GM18951 (cell line): ENCODE measurements at regions not wholly inside any gene's neighbourhood (a gene's known extent, or its start where the extent isn't known, plus 50 kb on each side); places are given as distances from the start of the nearest gene placed in this dataset.

Experiments
- POLR2A ChIP-seq: IDR thresholded peaks from 4 replicates; pipeline ENCODE4 v1.6.1; 2011; ENCODE audit warnings: mild to moderate bottlenecking; ENCODE audit not compliant: insufficient read length, insufficient read depth; ENCODE audit errors: extremely low read depth
- in situ Hi-C: fragments of 300-500 bp; cut with MboI; formaldehyde crosslinking; loops from one replicate; pipeline ENCODE4 v1.12.0; 2022; ENCODE audit warnings: low sequenced_read_pairs, mixed read lengths, inconsistent platforms; ENCODE audit not compliant: unreplicated experiment

DNA sequence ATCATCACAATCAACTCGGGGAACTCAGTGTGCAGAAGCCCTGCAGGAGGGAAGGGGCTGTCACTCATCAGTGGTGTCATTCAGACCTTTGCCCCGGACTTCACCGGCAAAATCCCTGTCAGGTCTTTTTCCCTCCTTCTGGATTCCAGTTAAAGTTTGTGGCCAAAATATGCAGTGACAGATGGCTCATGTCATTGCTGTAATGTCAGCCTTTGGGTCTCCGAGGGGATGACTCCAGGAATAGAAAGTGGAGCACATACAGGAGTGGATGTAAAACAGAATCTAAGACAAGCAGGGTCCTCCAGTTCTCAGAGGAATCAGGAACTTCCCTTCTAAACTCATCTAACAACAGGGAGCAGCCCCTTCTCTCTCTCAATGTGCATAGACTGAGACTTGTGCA lies 130.3 kb upstream of the RASSF8 start:
- no peak for TF ChIP-seq POLR2A

DNA sequence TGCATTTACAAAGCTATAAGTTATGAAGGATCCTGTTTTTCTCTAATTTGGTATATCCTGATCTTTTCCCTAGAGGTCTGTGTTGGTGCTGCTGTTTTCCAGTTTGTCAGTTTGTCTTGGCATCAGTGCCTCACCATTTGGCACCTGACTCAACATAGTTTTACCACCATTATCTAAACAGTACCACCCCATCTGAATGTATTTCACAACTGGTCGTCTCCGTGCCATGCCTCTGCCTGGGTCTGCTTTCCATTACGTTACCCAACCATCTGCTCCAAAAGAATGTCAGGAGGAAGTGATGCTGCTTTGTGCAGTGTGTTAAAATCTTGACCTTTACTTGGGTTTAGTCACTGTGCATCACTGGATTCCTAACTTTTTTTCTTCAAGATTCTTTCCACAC lies 129.3 kb upstream of the RASSF8 start:
- no peak for TF ChIP-seq POLR2A
- in situ Hi-C loops: no loop called here

More for the DNA sequence above, 130.3 kb upstream of the RASSF8 start:
- in situ Hi-C loops: no loop called here

DNA sequence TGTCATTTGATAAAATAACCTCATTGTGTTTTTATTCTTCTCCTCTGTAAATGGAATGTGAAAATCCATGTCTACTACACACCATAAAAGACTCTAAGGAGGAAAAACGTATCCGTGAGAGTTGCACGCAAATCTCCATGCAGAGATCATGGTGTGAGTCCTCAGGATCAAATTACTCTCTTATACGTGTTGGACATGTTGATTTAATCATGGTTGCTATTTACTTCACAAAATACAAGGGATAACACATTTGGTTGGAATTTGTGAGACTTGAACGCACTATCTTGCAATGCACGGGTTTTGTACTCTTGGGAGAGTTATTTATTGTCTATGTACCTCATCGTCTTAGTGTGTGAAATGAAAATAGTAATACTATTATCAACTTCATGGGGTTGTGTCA lies 128.0 kb upstream of the RASSF8 start:
- no peak for TF ChIP-seq POLR2A
- in situ Hi-C loops: no loop called here

DNA sequence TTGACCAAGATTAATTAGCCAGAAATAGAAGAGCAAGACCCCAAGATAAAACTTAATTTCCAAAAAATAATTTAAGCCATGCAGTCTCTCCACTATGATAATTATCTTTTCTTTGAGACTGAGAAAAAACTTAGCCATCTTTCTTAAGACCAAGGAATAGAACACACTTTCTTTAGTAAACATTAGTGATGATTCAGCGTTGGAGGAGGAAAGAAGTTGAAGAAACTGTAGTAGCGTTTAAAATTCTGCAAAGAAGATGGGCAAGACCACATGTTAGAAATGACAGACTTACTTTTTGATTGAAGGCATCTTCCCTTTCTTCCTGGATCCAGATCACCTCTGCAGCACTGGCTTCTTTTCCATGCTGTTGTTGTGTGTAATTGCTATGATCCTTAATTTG lies 124.8 kb upstream of the RASSF8 start:
- in situ Hi-C loops: no loop called here
- TF ChIP-seq POLR2A: no peak

DNA sequence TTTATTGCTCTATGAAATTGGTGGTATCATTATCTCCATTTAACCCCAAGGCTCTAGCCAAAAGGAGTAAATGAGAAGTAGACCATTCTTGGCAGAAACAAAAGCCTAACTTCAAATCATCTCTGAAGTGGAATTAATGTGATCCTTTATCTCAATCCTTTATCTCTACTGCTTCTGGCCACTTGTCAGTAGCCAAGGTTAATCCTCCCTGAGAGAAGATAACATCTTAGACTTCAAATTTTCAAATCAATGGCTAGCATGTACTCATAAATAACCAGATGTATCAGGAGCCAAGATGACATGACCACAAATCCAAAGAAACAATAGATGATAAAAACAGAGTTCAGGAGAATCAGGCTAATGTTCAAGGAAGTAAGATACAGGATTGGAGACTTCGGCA lies 123.1 kb upstream of the RASSF8 start:
- in situ Hi-C loops: no loop called here
- no peak for TF ChIP-seq POLR2A

DNA sequence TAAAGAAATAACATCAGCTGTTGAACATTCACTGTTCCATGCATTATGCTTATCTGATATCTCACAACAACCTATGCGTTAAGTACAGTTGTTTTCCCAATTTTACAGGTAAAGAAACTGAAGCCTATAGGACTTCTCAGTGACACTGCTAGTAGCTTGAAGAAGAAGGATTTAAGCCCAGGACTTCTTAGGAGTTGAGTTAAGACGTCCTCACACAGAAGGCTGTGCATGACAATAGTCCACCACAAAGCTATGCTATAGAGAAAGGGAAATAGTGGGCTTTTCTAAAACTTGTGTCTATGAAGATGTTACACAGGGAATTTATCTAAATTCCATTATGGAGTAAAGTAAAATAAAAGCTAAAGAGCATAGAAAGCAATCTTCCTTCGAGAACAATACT lies 120.5 kb upstream of the RASSF8 start:
- no peak for TF ChIP-seq POLR2A
- in situ Hi-C loops: no loop called here

DNA sequence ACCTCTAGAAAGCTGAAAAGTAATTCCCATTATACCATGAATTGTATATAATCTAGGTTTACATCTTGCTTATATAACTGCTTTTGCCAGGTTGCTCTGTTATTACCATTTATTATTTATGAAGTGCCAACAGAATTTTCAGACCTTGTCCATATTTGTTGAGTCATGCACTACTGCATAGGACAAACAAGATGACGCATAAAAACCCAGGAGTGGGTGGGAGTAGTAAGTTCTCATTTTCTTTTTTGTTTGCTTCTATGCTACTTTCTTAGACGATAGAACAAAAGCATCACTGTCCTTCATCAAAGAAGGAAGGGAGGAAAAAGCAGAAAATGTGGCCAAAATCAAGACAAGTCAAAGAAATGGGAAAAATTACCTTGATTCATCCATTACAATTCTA lies 119.0 kb upstream of the RASSF8 start:
- in situ Hi-C loops: no loop called here
- TF ChIP-seq POLR2A: no peak

DNA sequence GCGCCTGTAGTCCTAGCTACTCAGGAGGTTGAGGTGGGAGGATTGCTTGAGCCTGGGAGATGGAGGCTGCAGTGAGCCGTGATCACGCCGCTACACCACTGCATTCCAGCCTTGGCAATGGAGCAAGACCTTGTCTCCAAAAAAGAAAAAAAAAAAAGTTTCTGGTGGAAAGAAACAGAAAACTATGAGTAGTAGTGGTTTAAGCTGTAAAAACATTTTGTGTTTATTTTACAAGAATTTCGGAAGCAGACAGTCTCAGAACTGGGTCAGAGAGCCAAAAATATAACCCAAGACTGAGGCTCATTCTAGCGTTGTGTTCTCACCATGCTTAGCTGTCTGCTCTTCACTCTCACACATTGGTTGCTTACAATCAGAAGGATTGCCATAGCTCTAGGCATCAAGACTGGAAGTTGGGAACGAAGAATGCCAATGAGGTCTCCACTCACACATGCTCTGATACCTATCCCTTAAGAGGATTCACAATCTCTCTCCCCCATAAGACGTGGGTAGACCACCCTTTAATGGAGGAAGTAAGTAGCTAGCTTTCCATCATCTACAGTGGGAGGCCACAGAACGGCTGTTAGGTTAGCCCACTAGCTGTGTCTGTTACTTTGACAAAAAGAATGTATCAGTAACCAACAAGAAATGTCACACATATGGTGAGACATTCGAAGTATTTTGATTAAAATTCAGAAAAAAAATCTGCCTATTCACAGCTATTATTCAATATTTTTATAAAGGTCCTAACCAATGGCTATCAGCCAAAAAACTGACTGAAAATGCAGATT lies 117.6 kb upstream of the RASSF8 start:
- in situ Hi-C loops: no loop called here
- TF ChIP-seq POLR2A: no peak

DNA sequence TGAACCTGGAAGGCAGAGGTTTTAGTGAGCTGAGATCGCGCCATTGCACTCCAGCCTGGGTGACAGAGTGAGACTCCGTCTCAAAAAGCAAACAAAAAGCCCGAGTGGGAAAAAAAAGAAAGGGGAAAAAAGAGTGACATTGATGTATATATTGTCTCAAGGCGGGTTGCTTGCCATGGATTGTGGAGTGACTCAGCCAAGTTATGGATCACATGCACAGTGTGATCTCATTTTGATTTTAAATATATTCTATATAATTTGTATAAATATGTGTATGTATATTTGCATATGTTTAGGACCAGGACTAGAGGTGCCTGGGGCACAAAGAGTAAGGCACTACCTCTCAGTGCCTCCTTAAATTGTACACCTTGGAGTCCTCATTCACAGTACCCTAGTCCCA lies 116.2 kb upstream of the RASSF8 start:
- in situ Hi-C loops: no loop called here
- no peak for TF ChIP-seq POLR2A

DNA sequence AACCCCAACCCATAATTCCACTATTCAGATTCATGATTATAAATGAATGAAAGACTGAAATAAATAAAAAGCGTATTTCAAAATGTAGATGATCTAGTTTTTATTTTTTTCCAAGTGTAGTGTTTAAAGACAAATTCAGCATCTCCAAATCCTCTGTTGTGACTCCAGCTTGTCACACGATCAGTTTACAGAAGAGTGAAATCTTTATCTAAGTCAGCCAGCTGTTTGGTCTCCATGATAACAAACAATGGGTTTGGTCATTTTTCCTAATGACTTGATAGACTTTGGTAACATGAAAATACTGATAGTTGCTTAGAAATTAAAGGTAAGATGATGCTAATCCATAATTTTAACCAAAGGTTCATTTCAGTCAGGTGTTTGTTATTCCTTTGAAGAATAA lies 114.5 kb upstream of the RASSF8 start:
- in situ Hi-C loops: no loop called here
- TF ChIP-seq POLR2A: no peak

DNA sequence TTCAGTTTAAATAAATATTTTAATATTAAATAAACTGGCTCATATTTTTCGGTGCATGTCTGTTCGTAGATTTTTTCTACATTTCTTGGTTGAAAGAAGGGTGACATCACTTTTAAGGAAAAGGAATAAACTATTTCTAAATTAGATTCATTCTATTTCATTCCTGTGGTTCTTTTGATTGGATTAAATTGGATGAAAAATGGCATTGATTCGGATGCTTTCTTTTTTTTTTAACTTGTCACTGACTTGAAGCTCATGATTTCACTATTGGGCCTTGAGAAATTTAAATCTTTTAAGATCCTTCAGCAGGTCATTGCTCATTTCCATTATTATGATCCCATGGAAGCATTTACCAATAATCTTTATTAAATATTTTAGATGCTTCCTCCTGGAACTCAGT lies 113.1 kb upstream of the RASSF8 start:
- in situ Hi-C loops: no loop called here
- TF ChIP-seq POLR2A: no peak

DNA sequence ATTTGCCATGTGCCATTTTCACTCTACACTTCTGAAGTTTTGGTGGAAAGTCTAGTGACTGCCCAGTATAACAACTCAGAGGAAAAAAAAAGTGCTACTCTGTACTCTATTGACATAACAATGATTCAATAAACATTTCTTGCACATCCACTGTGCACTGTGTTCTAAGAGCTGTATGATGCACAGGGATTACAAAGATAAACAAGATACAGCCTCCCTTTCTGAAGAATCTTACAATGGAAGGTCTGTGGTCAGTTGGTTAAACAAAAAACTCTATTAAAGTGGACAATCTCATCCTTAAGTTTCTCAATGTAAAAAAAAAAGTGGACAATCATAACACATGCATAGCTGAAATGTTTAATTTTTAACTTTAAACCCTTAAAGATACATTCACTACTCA lies 105.7 kb upstream of the RASSF8 start:
- in situ Hi-C loops: no loop called here
- TF ChIP-seq POLR2A: no peak

DNA sequence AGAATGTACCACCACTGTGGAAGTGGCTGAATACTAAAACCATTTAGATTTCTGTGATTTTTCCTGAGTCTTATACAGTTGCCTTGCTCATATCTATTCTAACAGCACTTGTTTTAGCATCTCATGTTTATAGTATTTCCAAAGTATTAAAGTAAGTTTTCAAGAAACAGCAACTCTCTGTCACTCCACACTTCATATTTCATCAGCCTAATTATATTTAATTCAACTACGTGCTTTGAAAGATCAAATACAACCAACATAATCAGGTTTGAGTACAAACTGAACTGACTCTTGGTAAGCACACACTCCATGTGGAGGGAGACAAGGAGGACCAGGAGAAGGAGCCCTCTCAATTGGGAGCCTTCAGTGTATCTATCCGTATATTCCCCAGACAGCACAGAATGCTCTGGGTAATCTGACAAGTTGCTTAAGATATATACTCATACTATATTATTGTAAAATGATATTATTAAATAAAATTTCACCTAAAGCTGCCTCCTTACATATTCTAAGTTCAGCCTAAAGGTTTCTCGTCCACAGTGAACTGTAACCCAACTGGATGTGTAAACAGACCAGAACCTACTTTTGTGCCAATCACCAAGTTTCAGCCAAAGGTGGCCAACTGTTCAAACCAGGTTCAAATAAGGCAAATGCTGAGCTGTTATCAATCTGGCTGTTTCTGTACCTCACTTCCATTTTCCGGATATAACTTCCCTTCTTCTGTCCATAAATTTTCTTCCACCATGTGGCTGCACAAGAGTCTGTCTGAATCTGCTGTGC lies 105.0 kb upstream of the RASSF8 start:
- in situ Hi-C loops: no loop called here

DNA sequence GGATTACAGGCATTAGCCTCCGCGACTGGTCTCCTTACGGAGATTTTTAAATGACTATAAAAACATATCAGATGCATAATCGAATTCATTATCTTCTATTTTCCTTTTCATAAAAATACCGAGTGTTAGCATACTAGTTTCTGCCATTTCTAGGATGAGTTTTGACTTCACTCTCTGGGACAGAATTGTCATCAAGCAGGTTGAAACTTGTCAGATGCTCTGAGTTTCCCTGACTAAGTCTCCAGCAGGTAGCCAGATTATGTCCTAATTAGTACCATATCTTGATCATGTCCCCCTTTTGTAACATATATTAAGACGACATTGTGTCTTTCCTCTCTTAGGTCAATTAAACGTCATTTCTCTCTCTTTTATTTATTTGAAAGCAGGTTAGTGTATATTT lies 103.5 kb upstream of the RASSF8 start:
- in situ Hi-C loops: no loop called here

More for the DNA sequence above, 105.0 kb upstream of the RASSF8 start:
- TF ChIP-seq POLR2A: no peak

More for the DNA sequence above, 103.5 kb upstream of the RASSF8 start:
- TF ChIP-seq POLR2A: no peak
